CD4-positive, alpha-beta T cell treated with Interleukin-2 at 100 ng/mL for 4 hours (primary cell): ENCODE measurements at regions not wholly inside any gene's neighbourhood (a gene's known extent, or its start where the extent isn't known, plus 50 kb on each side); places are given as distances from the start of the nearest gene placed in this dataset.

Experiments
- DNase-seq: peaks from one replicate; pipeline ENCODE4 v3.0.0-alpha.2; 2020; ENCODE audit warnings: low spot score

DNA sequence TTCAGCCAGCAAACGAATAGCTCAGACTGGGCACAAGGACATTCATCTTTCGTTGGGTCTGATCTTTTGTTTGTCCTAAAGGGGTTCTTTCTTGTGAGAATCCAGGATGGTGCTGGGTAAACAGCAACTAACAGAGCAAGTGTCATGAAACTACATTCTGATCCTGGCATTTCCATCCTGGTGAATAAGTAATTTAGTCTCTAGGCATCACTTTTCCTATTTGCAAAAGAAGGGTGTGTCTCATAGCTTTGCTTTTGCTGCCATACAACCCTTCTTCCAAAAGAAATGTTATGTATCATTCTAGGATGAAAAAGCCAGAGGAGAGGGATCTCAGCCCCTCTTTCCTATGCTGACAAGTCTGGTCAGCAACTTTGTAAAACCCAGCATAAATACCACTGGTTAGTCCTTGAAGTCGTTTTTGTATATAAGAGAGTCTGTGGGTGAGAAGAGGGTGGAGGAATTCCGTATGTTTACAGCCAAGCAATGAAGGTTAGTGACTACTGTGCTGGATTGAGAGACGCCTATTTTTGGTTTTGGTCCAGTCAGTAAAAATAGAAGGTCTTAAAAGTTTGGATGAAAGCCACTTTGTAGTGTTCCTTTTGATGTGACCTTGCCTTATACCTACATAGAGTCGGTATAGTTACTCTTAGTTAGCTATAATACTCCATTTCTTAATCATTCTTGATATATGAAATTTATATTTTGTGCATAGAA is 88.4 kb upstream of the SLC25A13 start:
- DNase-seq, result no peak

DNA sequence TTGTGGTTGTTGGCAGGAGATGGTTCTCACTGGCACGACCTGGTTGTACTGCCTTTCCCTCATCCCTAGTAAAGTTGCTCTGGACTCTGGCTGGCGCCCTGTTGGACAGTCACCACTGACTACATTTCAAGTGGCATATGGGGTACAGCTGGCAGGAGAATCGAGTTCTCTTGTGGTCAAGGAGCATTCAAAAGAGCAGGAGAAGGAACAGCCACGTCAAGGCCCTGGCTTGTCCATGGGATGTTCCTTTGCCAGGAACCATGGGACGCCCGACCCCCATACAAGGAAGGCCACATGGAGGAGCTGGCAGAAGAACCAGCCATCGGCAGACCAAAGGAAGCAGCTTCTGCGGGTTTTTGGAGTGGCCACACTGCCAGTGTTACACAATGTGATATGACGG is 87.0 kb upstream of the SLC25A13 start:
- DNase-seq, result no peak

DNA sequence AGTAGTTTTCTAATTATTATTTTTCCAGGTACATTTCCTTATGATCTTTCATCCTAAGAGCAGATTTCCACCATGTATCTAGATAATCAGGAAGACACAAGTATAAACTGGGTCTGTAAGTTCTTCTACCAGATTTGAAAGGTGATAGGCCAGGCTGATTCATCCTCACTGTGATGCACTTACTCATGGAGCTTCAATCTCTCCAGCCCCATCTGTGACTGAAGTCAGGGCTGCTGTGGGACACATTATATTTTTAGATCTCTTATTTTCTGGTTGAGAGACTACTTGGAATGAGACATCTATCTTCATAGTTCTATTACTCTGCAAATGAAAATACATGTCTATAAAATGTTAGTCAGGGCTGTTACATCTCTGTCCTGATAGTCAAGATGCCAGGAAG is 85.5 kb upstream of the SLC25A13 start:
- no peak for DNase-seq

DNA sequence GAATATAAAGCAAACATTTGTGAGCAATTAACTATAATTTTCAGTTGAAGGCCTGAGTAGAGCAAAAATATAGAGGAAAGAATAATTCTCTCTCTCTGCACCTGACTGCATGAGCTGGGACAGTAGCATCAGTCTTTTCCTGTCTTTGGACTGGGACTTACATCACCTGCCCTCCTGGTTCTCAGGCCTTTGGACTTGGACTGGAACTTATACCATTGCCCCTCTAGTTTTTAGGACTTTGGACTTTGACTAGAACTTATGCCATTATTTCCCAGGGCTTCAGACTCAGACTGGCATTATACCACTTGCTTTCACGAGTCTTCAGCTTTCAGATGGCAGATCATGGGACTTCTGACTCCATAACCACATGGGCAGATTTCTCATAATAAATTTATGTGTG is 81.0 kb upstream of the SLC25A13 start:
- no peak for DNase-seq

DNA sequence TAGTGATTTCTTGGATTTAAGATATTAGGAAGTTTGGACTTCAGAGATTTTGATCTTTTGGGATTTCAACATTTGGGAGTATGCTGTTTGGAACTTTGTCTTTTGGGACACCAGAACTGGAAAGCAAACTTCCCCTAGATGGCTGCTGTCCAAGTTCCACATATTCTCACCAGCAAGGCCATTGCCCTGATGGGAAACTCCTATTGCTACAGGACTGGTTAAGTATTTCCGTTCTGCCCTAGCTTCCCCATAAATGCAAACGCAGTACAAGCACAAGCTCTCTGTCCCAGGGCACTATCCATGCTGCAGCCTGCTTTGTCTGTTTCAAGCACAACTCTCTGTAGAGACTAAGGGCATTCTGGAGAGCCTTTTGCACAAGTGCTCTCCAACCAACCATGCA is 79.3 kb upstream of the SLC25A13 start:
- no peak for DNase-seq

DNA sequence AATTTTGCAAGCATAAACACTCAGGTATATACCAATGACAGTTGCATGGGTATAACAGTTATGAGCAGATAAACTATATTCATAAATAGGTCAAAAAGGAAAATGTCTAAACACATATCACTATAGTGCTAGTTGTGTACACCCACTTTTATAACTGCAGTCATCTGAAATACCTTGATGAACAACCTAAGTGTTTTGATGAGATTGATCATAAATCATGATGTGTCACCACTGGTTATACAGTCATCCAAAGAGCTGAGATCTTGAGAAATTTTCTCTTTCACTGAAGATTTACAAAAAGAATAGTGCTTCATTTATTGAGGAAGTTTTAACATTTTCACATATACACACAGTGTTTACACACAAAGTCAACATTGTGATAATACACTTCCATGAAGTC is 78.6 kb upstream of the SLC25A13 start:
- no peak for DNase-seq

DNA sequence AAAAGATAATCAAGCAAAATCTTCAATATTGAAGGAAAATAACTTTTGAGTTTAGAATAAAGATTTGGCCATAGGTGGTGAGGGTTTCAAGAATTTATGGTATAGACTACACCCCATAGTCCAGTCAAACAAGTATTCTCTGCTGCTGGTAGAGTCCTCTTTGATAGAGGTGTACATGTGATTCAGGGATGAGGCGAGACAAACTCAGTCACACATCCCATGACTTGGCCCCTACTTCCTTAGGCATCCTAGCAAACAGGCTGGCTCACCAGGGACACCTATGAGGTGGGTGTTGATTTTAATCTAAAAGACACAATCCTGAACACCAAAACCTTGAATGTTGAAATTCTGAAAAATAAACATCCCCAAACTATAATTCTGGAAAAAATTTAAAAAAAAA is 78.1 kb upstream of the SLC25A13 start:
- no peak for DNase-seq

DNA sequence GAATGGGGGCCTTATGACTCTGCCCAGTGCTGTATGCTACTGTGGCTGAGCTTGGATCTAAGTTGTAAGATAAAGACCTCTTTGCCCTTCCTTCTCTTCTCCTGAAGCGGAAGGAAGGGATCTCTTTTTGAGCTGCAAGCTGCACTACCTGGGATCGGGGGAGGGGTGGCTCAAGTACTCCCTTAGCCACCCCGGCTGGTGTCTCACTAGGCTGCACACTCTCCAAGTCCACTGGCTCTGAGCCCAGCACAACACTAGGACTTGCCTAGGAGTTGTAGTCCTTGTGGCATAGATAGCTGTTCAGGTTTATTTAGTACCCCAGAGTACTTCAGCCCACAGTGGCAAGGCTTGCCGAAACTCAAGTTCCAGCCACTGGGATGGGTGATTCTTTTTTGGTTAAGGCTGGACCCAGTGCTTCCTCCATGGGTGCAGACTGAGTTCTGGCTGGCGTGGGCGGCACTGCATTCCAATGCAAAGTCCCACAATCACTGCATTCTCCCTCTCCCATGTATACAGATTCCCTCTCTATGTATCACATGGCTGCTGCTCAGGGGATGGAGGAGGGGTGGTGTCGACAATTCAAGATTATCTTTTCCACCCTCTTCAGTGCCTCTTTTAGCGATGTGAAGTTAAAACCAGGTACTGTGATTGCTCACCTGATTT is 76.2 kb upstream of the SLC25A13 start:
- DNase-seq, result no peak

DNA sequence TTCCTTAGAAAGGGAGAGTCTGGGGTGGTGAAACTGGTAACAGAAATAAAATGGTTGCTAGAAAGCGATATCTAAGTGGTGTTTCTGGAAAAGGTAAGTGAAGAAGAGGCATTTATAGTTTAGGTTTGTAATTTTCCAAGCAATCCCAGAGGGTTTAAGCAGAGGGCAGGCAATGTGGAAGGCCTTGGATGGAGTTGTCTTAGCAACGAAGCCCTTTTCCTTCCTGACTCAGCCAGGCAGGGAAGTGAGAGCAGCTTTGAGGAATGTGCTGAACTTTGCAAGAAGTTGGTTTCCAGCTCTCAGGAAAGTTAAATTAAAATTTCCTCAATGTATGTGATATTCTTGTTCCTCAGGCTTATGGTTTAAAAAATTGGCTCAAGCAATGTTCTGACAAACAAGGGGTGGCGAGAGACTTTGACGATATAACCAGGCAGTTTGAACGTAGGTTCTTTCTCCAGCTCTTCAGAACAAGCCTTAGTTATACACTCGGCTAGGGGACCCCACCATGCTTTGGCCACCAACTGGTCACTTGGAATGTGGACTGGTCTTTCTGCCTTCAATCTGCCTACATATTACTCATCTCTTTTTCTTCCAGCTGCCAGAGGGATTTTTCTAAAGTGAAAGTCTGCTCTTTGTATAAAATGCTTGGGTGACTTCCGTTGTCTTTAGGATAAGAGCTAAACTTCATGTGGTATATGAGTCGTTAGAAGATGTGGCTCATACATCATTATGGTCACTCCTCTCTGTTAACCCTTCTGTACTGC is 66.9 kb upstream of the SLC25A13 start:
- no peak for DNase-seq

DNA sequence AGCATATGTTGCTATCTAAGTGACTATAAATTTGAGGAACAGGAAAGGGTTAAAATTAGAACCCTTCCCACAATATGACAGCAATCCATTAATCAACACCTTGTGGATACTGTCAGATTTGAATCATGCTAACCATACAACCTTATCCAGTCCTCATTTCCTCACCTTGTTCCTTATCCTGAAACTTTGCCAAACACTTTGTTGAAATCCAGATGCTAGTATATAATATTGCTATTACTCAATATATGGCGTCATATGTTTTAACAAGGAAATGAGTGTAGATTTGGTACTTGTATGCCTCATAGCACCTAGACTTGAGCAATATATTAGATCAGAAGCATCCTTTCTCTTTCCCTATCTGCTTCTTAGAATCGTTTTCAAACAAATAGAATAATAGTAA is 66.3 kb upstream of the SLC25A13 start:
- DNase-seq, result no peak

DNA sequence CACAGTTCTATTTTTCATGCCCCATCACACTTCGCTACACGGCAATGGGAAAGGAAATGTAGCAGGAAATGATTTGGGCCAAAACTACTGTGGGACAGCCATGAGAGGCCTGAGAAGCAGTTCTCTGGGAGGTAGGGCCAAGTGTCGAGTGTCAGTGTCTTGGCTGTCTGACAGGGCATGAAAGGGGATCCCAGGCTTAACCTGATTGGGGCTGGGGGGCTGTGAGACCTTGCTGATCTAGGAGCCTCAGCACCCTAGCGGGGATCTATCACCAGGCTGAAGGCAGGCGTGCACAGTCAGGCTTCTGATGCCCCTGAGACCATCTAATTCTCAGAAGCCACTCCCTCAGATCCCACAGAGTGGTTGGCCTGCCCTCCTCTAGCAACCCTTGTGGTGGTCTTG is 58.2 kb upstream of the SLC25A13 start:
- DNase-seq, result no peak

DNA sequence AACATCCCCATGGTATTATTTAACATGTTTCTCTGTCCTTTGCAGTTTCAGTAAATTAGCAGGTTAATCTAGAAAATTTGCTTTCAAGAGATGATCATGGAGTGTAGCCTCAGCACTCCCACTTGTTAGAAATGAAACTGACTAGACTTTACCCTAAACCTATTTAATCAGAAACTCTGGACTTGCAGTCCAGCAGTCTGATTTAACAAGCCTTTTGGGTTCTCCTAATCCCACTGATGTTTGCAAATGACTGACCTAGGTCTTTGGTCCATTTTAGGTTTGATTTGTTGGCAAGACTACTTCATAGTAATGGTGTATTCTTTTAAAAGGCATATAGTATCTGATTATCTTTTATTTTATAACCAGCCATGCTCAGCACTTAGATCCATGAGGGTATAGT is 55.5 kb upstream of the SLC25A13 start:
- DNase-seq, result no peak
